Endothelial cell of umbilical vein (primary cell): ENCODE measurements at regions not wholly inside any gene's neighbourhood (a gene's known extent, or its start where the extent isn't known, plus 50 kb on each side); places are given as distances from the start of the nearest gene placed in this dataset.

Experiments
- BruUV-seq: library from RNA; stranded (reverse); fragments of 400-500 nt; replicated peaks from 2 replicates; lab custom pipeline; 2021; lab: Mats Ljungman, UMichigan
- CTCF ChIA-PET: fragments of 300-600, 350-600 bp; sonication (Branson Sonifier 250); formaldehyde crosslinking; loops from one replicate; lab custom pipeline; 2021; ENCODE audit warnings: antibody characterized with exemption, inconsistent platforms; lab: Charles Lee
- POLR2A ChIA-PET: fragments of 300-600, 350-600 bp; sonication (Branson Sonifier 250); formaldehyde crosslinking; loops from one replicate; lab custom pipeline; 2021; ENCODE audit warnings: antibody characterized with exemption, inconsistent platforms; lab: Charles Lee
- DNase-seq: peaks from one replicate; pipeline ENCODE4 v3.0.0-alpha.2; 2011; ENCODE audit warnings: low read depth, low spot score
- FAIRE-seq: peaks from 2 replicates; lab custom pipeline; 2011; peaks lifted over from hg19 to GRCh38; lab: Jason Lieb, UNC
- H2AFZ ChIP-seq: 2 replicates; pipeline ENCODE4 v1.6.0; 2012; ENCODE audit warnings: low read depth, low read length, control low read depth, inconsistent platforms
- H3K27ac ChIP-seq: 2 replicates; pipeline ENCODE4 v1.5.1; 2011; ENCODE audit warnings: low read depth, mild to moderate bottlenecking, control low read depth, low read length, moderate library complexity; ENCODE audit not compliant: insufficient read depth
- H3K27me3 ChIP-seq, 2 experiments: 2 replicates each; pipeline versions ENCODE4 v1.6.0 to v1.6.1; 2011; ENCODE audit warnings: low read length in 2 of 2, mixed read lengths in 1 of 2; ENCODE audit not compliant: control insufficient read depth in 2 of 2, insufficient read depth in 2 of 2
- H3K36me3 ChIP-seq, 2 experiments: 2 replicates in 1 of 2; 3 replicates in 1 of 2; pipeline ENCODE4 v1.5.1; 2011; ENCODE audit warnings: low read length in 2 of 2, mild to moderate bottlenecking in 1 of 2, moderate library complexity in 1 of 2; ENCODE audit not compliant: control insufficient read depth in 2 of 2, insufficient read depth in 2 of 2; ENCODE audit errors: extremely low read depth in 1 of 2
- H3K4me1 ChIP-seq: 3 replicates; pipeline ENCODE4 v1.5.1; 2011; ENCODE audit warnings: mild to moderate bottlenecking, low read length; ENCODE audit not compliant: control insufficient read depth, insufficient read depth; ENCODE audit errors: extremely low read depth
- H3K4me2 ChIP-seq: 2 replicates; pipeline ENCODE4 v1.6.1; 2011; ENCODE audit warnings: low read length, control low read depth, mixed read lengths; ENCODE audit not compliant: insufficient read depth
- H3K4me3 ChIP-seq, 3 experiments: fragments of 200-600 bp in 1 of 3; sonication (generic), shearing (Covaris generic) in 1 of 3; replicated peaks in 1 of 3; 2 replicates each; pipeline ENCODE4 v1.5.1; 2011 to 2016; ENCODE audit warnings: control low read depth in 3 of 3, low read length in 3 of 3, mild to moderate bottlenecking in 2 of 3, inconsistent platforms in 1 of 3, low read depth in 1 of 3, moderate library complexity in 1 of 3; ENCODE audit not compliant: insufficient read depth in 1 of 3
- H3K79me2 ChIP-seq: 2 replicates; pipeline ENCODE4 v1.6.0; 2012; ENCODE audit warnings: low read length, inconsistent platforms; ENCODE audit not compliant: control insufficient read depth, insufficient read depth
- H3K9ac ChIP-seq: replicated peaks from 2 replicates; pipeline ENCODE3; 2011; ENCODE audit warnings: low read length, control low read depth; ENCODE audit not compliant: insufficient read depth; ENCODE audit errors: extremely low read depth
- H3K9me1 ChIP-seq: replicated peaks from 3 replicates; pipeline ENCODE4 v1.6.0; 2011; ENCODE audit warnings: mild to moderate bottlenecking, low read length; ENCODE audit not compliant: control insufficient read depth, insufficient read depth; ENCODE audit errors: extremely low read depth
- H3K9me3 ChIP-seq: replicated peaks from 2 replicates; pipeline ENCODE4 v1.5.1; 2012; ENCODE audit warnings: low read length, inconsistent platforms; ENCODE audit not compliant: control insufficient read depth, insufficient read depth
- H4K20me1 ChIP-seq: replicated peaks from 2 replicates; pipeline ENCODE3; 2011; ENCODE audit warnings: mild to moderate bottlenecking, low read length; ENCODE audit not compliant: control insufficient read depth, insufficient read depth; ENCODE audit errors: extremely low read depth
- CTCF ChIP-seq, 2 donors: IDR thresholded peaks; 1 replicate in 1 of 2; 2 replicates in 1 of 2; pipeline ENCODE4 v1.5.1; 2011; ENCODE audit warnings: low read length in 2 of 2, mild to moderate bottlenecking in 2 of 2, moderate library complexity in 2 of 2, control low read depth in 1 of 2, inconsistent platforms in 1 of 2, low read depth in 1 of 2; ENCODE audit not compliant: insufficient read depth in 1 of 2; ENCODE audit errors: extremely low read depth in 1 of 2
- EZH2 ChIP-seq: IDR thresholded peaks from 2 replicates; pipeline ENCODE4 v1.6.1; 2012; ENCODE audit warnings: borderline replicate concordance, low read depth, mild to moderate bottlenecking, moderate library complexity, low read length, inconsistent platforms; ENCODE audit not compliant: severe bottlenecking
- FOS ChIP-seq: IDR thresholded peaks from 2 replicates; pipeline ENCODE4 v1.6.1; 2011; ENCODE audit warnings: mild to moderate bottlenecking, low read length, moderate library complexity, borderline replicate concordance; ENCODE audit not compliant: insufficient read depth
- GATA2 ChIP-seq: IDR thresholded peaks from 2 replicates; pipeline ENCODE4 v1.7.0; 2011; ENCODE audit warnings: low read depth, mild to moderate bottlenecking, moderate library complexity, mixed read lengths, low read length; ENCODE audit not compliant: insufficient read length, insufficient read depth
- JUN ChIP-seq: IDR thresholded peaks from 2 replicates; pipeline ENCODE4 v1.6.1; 2011; ENCODE audit warnings: borderline replicate concordance, low read depth; ENCODE audit not compliant: insufficient read length, insufficient read depth
- MAX ChIP-seq: IDR thresholded peaks from 2 replicates; pipeline ENCODE4 v1.6.1; 2011; ENCODE audit not compliant: insufficient read depth, insufficient read length
- MYC ChIP-seq: IDR thresholded peaks from one replicate; pipeline ENCODE4 v1.6.1; 2011; ENCODE audit warnings: mild to moderate bottlenecking, low read depth, low read length
- POLR2A ChIP-seq: IDR thresholded peaks from 2 replicates; pipeline ENCODE4 v1.6.1; 2012; ENCODE audit warnings: low read depth, mild to moderate bottlenecking, control low read depth, low read length
- POLR2AphosphoS5 ChIP-seq: IDR thresholded peaks from 2 replicates; pipeline ENCODE4 v1.6.1; 2012; ENCODE audit warnings: low read depth, mild to moderate bottlenecking, control low read depth, low read length, moderate library complexity; ENCODE audit not compliant: insufficient read depth
- dilution Hi-C: fragments of 300-500 bp; cut with MboI; formaldehyde crosslinking; loops from one replicate; pipeline ENCODE4 v1.15.0; 2019; ENCODE audit warnings: low sequenced_read_pairs; ENCODE audit not compliant: extremely low pct_ligation_motif_present
- intact Hi-C: fragments of 100-400 bp; cut with micrococcal nuclease; formaldehyde crosslinking; loops from one replicate; pipeline ENCODE4 v1.10.0; 2022

- no peaks in the 10 kb centered on the region for H3K9me3 ChIP-seq
- intact Hi-C loops, result no loop called here
- BruUV-seq, result no TSS peak
- H3K27me3 ChIP-seq, result no peaks in the 10 kb centered on the region
- no peak overlapping the region for H3K27ac ChIP-seq
- DNase-seq (no peak), FAIRE-seq (no peak)
- no peak overlapping the region for H3K4me3 ChIP-seq
- H3K36me3 ChIP-seq, result no peaks in the 10 kb centered on the region
- H3K79me2 ChIP-seq, result no peaks in the 10 kb centered on the region
- dilution Hi-C loops, result no loop called here
- no peak for TF ChIP-seq MYC
- no peak for TF ChIP-seq MAX
- no peak for TF ChIP-seq POLR2A
- no peak for TF ChIP-seq POLR2AphosphoS5
- no peak for TF ChIP-seq FOS
- no peak for TF ChIP-seq CTCF (IDR thresholded peaks at IDR 0.05; ENCODE audit: extremely low read depth in 1 of 2, insufficient read depth in 1 of 2, low read depth in 1 of 2, low read length in 2 of 2)
- no peak for TF ChIP-seq JUN
- no peak for TF ChIP-seq EZH2
- no peak for TF ChIP-seq GATA2
- no peak overlapping the region for H2AFZ ChIP-seq
- ChIA-PET CTCF (no interaction called here), POLR2A (no interaction called here)
- H3K4me2 ChIP-seq, result no peak overlapping the region
- no peaks in the 10 kb centered on the region for H3K4me1 ChIP-seq
- no peaks in the 10 kb centered on the region for H4K20me1 ChIP-seq
- H3K9me1 ChIP-seq, result no peaks in the 10 kb centered on the region
- H3K9ac ChIP-seq, result no peak overlapping the region
Observed at GRCh38 chr3:20844851-20845250, 658.8 kb upstream of the SGO1 start.
